MCF 10A (cell line): ENCODE measurements at regions not wholly inside any gene's neighbourhood (a gene's known extent, or its start where the extent isn't known, plus 50 kb on each side); places are given as distances from the start of the nearest gene placed in this dataset.

Experiments used
- BruUV-seq: library from RNA; stranded (reverse); fragments of 400-500 nt; replicated peaks from 2 replicates; lab custom pipeline; 2021; lab: Mats Ljungman, UMichigan
- CTCF ChIA-PET: fragments of 300-600 bp; sonication (Branson Sonifier 250); formaldehyde crosslinking; extraction: SDS; loops from one replicate; lab custom pipeline; 2021; ENCODE audit warnings: antibody characterized with exemption, inconsistent platforms; lab: Yijun Ruan, JAX
- POLR2A ChIA-PET: fragments of 300-600, 350-650 bp; sonication (Branson Sonifier 250); formaldehyde crosslinking; extraction: SDS; loops from one replicate; lab custom pipeline; 2020; ENCODE audit warnings: antibody characterized with exemption, inconsistent platforms; lab: Yijun Ruan, JAX
- DNase-seq: peaks from one replicate; pipeline ENCODE4 v3.0.0-alpha.2; 2018; ENCODE audit not compliant: unreplicated experiment
- H3K27ac Mint-ChIP-seq: one replicate; pipeline ENCODE4 v1.8.0; 2022; ENCODE audit warnings: mild to moderate bottlenecking, low read depth, mixed read lengths; ENCODE audit not compliant: unreplicated experiment
- H3K27me3 Mint-ChIP-seq: one replicate; pipeline ENCODE4 v1.8.0; 2022; ENCODE audit warnings: mixed read lengths; ENCODE audit not compliant: insufficient read depth, unreplicated experiment
- H3K36me3 Mint-ChIP-seq: one replicate; pipeline ENCODE4 v1.8.0; 2022; ENCODE audit warnings: mild to moderate bottlenecking, moderate library complexity, mixed read lengths; ENCODE audit not compliant: insufficient read depth, unreplicated experiment
- H3K4me1 Mint-ChIP-seq: one replicate; pipeline ENCODE4 v1.8.0; 2022; ENCODE audit warnings: mixed read lengths; ENCODE audit not compliant: insufficient read depth, unreplicated experiment
- H3K4me3 Mint-ChIP-seq: one replicate; pipeline ENCODE4 v1.8.0; 2022; ENCODE audit warnings: mild to moderate bottlenecking, moderate library complexity, mixed read lengths; ENCODE audit not compliant: unreplicated experiment
- H3K9me3 Mint-ChIP-seq: one replicate; pipeline ENCODE4 v1.8.0; 2022; ENCODE audit warnings: mixed read lengths; ENCODE audit not compliant: unreplicated experiment
- intact Hi-C: fragments of 100-400 bp; cut with micrococcal nuclease; formaldehyde crosslinking; loops from 2 replicates; pipeline ENCODE4 v1.14.1; 2022
- TF ChIP-seq, protein P1 (sequence below): fragments of 200-600 bp; IDR thresholded peaks from one replicate; pipeline ENCODE4 v1.8.0; 2022; ENCODE audit warnings: antibody characterized with exemption, mild to moderate bottlenecking; ENCODE audit not compliant: unreplicated experiment

DNA sequence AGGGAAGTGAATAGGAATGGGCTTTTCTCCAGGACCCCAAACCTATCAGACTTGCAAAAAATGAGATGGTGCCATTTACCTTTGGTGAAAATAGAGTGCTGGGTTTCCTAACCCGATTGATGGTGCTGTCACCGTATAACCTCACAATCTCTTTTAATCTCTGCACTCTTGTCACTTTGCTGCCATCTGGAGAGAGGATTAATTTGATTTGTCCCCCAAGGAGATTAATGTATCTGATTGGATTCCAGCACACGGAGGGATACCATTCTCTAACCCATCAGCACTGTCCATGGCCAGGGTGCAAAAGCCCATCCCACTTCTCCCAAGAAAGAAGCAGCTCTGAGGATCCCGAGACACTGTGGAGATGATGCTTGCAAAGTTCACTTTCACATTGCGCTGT lies 86.3 kb upstream of the NFE2L3 start:
- no peaks in the 10 kb centered on the region for H3K27me3 Mint-ChIP-seq
- intact Hi-C loops = no loop called here
- DNase-seq = no peak
- no peaks in the 10 kb centered on the region for H3K9me3 Mint-ChIP-seq
- no peaks in the 10 kb centered on the region for H3K4me1 Mint-ChIP-seq
- no peak overlapping the region for H3K4me3 Mint-ChIP-seq
- TF ChIP-seq, protein P1, sequence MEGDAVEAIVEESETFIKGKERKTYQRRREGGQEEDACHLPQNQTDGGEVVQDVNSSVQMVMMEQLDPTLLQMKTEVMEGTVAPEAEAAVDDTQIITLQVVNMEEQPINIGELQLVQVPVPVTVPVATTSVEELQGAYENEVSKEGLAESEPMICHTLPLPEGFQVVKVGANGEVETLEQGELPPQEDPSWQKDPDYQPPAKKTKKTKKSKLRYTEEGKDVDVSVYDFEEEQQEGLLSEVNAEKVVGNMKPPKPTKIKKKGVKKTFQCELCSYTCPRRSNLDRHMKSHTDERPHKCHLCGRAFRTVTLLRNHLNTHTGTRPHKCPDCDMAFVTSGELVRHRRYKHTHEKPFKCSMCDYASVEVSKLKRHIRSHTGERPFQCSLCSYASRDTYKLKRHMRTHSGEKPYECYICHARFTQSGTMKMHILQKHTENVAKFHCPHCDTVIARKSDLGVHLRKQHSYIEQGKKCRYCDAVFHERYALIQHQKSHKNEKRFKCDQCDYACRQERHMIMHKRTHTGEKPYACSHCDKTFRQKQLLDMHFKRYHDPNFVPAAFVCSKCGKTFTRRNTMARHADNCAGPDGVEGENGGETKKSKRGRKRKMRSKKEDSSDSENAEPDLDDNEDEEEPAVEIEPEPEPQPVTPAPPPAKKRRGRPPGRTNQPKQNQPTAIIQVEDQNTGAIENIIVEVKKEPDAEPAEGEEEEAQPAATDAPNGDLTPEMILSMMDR = no peak
- no TSS peak for BruUV-seq
- H3K36me3 Mint-ChIP-seq = no peaks in the 10 kb centered on the region
- no peak overlapping the region for H3K27ac Mint-ChIP-seq
- ChIA-PET POLR2A (no interaction called here), CTCF (interaction anchor here (1.0 to 1.1 kb wide), 2 partner anchors 171 to 173 kb away, joined by 3 read pairs; no protein-coding TSS in a partner anchor)

DNA sequence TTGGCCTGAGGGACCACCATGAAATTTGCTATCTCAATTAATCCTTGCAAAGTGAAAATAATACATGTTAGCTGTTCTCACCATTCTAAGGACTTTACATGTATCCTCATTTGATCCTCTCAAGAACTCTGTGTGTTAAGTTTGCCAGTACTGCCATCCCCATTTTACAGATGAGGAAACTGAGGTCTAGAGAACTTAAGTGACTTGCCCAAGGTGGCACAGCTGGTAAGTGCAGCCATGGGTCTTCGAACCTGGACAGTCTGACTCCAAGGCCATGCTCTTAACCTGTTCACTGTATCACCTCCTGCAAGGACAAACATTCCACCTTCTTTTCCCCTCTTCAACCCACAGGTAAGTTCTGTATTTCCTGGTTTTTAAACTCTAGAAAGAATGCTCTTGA lies 85.3 kb upstream of the NFE2L3 start:
- DNase-seq = no peak
- BruUV-seq = no TSS peak
- intact Hi-C loops = no loop called here
- no peaks in the 10 kb centered on the region for H3K9me3 Mint-ChIP-seq
- H3K4me1 Mint-ChIP-seq = no peaks in the 10 kb centered on the region
- TF ChIP-seq, protein P1 = no peak
- H3K36me3 Mint-ChIP-seq = no peaks in the 10 kb centered on the region
- POLR2A ChIA-PET = interaction anchor here (0.5 kb wide), 1 partner anchor 19 kb away, joined by 3 read pairs; no protein-coding TSS in a partner anchor
- no peak overlapping the region for H3K4me3 Mint-ChIP-seq
- CTCF ChIA-PET = interaction anchor here (0.7 to 1.1 kb wide), 4 partner anchors 24 to 178 kb away, joined by 3 read pairs; no protein-coding TSS in a partner anchor
- H3K27me3 Mint-ChIP-seq = no peaks in the 10 kb centered on the region
- H3K27ac Mint-ChIP-seq = no peak overlapping the region

DNA sequence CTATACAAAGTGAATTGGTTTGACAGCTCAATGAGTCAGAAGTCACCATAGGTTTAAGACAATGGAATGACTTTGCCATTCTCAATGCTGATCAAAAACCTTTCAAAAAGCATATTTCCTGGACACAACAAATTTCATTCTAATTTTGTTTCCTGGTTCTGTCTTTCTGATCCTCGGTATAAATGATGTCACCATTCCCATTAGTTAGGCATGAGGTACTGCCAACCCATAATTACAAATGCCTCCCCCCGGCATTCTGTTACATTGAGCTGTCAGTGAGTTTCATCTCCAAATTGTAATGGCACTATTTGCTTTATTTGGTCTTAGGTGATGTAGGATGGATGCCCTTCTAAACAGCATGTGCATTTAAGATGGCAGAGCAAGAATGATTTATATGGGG lies 81.7 kb upstream of the NFE2L3 start:
- no TSS peak for BruUV-seq
- DNase-seq = no peak
- Mint-ChIP-seq H3K4me1 (no peaks in the 10 kb centered on the region), H3K9me3 (no peaks in the 10 kb centered on the region), H3K4me3 (no peak overlapping the region), H3K36me3 (no peaks in the 10 kb centered on the region), H3K27me3 (no peaks in the 10 kb centered on the region), H3K27ac (no peak overlapping the region)
- ChIA-PET CTCF (interaction anchor here (1.4 to 5.1 kb wide), 4 partner anchors 8 to 295 kb away, joined by 3 to 31 read pairs (median 6); no protein-coding TSS in a partner anchor), POLR2A (interaction anchor here (1.0 kb wide), 1 partner anchor 9 kb away, joined by 8 read pairs; no protein-coding TSS in a partner anchor)
- intact Hi-C loops = no loop called here
- TF ChIP-seq, protein P1 = no peak

DNA sequence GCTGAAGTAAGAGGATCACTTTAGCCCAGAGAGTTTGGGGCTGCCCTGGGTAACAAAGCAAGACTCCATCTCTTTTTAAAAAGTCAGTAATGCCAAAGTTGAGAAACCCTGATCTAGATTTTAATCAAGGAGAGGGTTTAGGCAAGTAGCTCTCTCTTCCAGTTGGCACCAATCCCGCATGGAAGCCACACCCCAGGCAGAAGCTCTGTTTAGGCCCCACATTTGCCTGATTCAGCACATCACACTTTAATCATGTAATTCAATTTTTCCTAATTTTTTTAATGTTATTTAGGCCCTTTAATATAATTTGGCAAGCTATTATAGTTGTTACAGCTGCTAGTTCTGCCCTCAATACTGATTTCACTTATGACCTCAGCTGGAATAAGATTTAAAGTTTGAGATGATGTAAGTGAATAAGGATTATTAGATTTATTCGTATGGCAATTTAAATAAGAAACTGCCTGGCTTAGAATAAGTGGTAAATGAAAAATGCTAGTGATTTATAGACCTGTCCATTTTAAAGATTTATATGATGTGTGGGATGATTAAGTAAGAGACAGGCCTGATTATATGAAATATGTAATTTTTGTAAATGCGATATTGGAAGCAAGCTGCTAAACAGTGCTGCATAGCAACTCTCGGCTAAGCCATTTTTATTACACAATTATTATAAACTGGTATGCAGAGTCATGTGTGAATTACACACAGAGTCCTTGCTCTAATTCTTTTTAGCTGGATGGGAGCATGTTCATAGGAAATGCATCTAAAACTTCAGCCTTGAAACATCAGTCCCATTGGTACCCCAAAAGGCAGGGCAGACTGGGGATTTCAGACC lies 80.2 kb upstream of the NFE2L3 start:
- Mint-ChIP-seq H3K4me1 (no peaks in the 10 kb centered on the region), H3K27me3 (no peaks in the 10 kb centered on the region), H3K4me3 (no peak overlapping the region), H3K9me3 (no peaks in the 10 kb centered on the region), H3K36me3 (no peaks in the 10 kb centered on the region), H3K27ac (no peak overlapping the region)
- intact Hi-C loops = no loop called here
- ChIA-PET CTCF (interaction anchor here (0.5 to 5.1 kb wide), 7 partner anchors 9 to 673 kb away, joined by 3 to 31 read pairs (median 4); no protein-coding TSS in a partner anchor), POLR2A (interaction anchor here (0.6 to 1.7 kb wide), 6 partner anchors 10 to 179 kb away, joined by 3 to 7 read pairs (median 4); partner anchors contain the start of gene CBX3)
- DNase-seq = no peak
- no TSS peak for BruUV-seq
- TF ChIP-seq, protein P1 = no peak
